Type B pancreatic cell (in vitro differentiated cells): ENCODE measurements at regions not wholly inside any gene's neighbourhood (a gene's known extent, or its start where the extent isn't known, plus 50 kb on each side); places are given as distances from the start of the nearest gene placed in this dataset.

ENCODE experiments used
- DNase-seq: peaks from one replicate; pipeline ENCODE4 v3.0.0; 2021; ENCODE audit warnings: mixed read lengths; ENCODE audit not compliant: unreplicated experiment; ENCODE audit errors: extremely low spot score
- H3K27ac Mint-ChIP-seq: 2 replicates; pipeline ENCODE4 v1.8.0; 2021; ENCODE audit warnings: mild to moderate bottlenecking, mixed read lengths
- H3K27me3 Mint-ChIP-seq: 2 replicates; pipeline ENCODE4 v1.8.0; 2021; ENCODE audit warnings: mixed read lengths
- H3K36me3 Mint-ChIP-seq: 2 replicates; pipeline ENCODE4 v1.8.0; 2021; ENCODE audit warnings: mixed read lengths
- H3K4me1 Mint-ChIP-seq: one replicate; pipeline ENCODE4 v1.8.0; 2021; ENCODE audit warnings: mixed read lengths; ENCODE audit not compliant: unreplicated experiment
- H3K4me3 Mint-ChIP-seq: 2 replicates; pipeline ENCODE4 v1.8.0; 2021; ENCODE audit warnings: mild to moderate bottlenecking, mixed read lengths
- H3K9me3 Mint-ChIP-seq: 2 replicates; pipeline ENCODE4 v1.8.0; 2021; ENCODE audit warnings: mixed read lengths
- TF ChIP-seq, protein P1 (sequence below): fragments of 200-600 bp; sonication (generic); conservative IDR thresholded peaks from 2 replicates; pipeline ENCODE4 v1.5.0; 2021; ENCODE audit warnings: antibody characterized with exemption, mild to moderate bottlenecking

DNA sequence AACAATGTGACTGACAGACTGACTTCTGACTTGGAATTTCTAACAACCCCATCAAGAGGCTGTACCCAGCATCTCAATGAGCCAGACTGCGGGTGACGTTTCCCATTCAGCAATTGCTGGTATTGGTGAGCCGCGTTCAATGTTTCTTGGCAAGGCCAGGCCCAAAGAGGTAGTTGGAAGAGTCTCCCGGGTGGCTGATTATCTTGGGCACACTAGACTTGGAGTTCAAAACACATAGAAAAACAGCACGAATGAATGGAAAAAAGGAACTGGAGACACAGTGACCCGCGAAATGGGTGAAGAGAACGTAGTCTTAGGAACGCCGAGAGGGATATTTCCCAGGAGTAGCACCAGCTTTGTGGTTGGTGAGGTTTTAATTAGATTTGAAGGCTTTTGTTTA is 81.1 kb upstream of the SLC22A11 start:
- H3K4me3 Mint-ChIP-seq = no peak overlapping the region
- H3K27me3 Mint-ChIP-seq = peaks cover 30% of the 10 kb centered on the region
- H3K27ac Mint-ChIP-seq = no peak overlapping the region
- peaks cover 5% of the 10 kb centered on the region for H3K9me3 Mint-ChIP-seq
- no peaks in the 10 kb centered on the region for H3K36me3 Mint-ChIP-seq
- no peaks in the 10 kb centered on the region for H3K4me1 Mint-ChIP-seq
- no peak for DNase-seq
- TF ChIP-seq, protein P1, sequence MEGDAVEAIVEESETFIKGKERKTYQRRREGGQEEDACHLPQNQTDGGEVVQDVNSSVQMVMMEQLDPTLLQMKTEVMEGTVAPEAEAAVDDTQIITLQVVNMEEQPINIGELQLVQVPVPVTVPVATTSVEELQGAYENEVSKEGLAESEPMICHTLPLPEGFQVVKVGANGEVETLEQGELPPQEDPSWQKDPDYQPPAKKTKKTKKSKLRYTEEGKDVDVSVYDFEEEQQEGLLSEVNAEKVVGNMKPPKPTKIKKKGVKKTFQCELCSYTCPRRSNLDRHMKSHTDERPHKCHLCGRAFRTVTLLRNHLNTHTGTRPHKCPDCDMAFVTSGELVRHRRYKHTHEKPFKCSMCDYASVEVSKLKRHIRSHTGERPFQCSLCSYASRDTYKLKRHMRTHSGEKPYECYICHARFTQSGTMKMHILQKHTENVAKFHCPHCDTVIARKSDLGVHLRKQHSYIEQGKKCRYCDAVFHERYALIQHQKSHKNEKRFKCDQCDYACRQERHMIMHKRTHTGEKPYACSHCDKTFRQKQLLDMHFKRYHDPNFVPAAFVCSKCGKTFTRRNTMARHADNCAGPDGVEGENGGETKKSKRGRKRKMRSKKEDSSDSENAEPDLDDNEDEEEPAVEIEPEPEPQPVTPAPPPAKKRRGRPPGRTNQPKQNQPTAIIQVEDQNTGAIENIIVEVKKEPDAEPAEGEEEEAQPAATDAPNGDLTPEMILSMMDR = no peak

DNA sequence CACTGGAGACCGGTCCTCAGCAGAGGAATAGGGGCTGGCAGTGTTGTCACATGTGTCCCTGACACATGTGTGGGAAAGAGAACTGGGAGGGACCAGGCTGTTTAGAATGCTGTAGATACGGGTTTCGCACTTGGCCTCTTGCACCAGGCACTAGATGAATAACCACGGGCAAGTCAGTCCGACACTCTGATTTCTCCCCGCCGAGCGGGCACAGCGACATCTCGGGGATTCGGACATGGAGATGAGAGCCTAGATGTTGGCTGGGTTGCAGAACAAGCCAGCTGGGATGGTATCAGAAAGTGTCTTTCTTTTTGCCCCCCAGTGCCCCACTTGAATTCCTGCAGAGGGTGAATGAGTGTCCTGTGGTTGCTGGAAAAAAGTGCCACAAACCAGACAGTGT is 80.6 kb upstream of the SLC22A11 start:
- TF ChIP-seq, protein P1 = no peak
- DNase-seq = no peak
- Mint-ChIP-seq H3K27ac (no peak overlapping the region), H3K9me3 (peaks cover 9% of the 10 kb centered on the region), H3K4me3 (no peak overlapping the region), H3K27me3 (peaks cover 34% of the 10 kb centered on the region), H3K4me1 (no peaks in the 10 kb centered on the region), H3K36me3 (no peaks in the 10 kb centered on the region)

DNA sequence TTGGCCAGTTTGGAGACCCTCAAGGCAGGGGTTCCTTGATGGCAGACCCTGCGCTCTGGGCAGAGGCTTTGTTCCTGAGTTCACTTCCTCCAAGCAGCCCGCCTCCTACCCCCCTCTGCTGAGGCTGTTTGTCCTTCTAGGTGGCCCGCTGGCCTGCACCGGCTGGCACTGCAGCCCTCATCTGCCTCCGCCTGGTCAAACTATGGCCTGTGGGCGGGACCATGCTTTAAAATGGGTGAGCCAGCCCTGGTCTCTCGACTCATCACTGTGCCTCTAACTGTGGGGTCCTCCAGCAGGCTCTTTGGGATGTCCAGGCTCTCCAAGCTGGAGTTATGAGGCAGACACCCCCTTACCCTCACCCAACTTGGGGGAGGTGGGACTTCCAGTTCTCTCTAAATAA is 78.9 kb upstream of the SLC22A11 start:
- H3K36me3 Mint-ChIP-seq = no peaks in the 10 kb centered on the region
- TF ChIP-seq, protein P1 = no peak
- H3K4me1 Mint-ChIP-seq = no peaks in the 10 kb centered on the region
- no peak for DNase-seq
- peaks cover 30% of the 10 kb centered on the region for H3K27me3 Mint-ChIP-seq
- H3K9me3 Mint-ChIP-seq = peaks cover 4% of the 10 kb centered on the region
- H3K27ac Mint-ChIP-seq = no peak overlapping the region
- H3K4me3 Mint-ChIP-seq = no peak overlapping the region

DNA sequence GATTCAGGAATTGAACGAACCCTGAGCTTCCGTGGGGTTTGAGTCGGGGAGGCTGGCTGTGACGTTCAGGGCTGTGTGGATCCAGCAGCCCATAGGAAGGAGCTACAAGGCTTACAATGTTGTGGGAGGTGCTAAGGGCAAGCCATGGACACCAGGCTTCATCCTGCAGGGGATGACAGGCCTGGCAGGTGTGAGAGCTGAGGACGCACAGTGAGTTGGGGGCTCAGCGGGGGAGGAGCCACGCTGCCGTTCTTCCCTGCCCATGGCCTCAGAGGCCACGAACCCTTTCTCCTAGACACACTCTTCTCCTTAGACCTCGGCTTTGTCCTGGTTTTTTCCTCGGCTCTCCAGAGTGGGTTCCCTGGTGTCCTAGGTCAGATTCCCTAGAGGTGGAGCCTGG is 78.1 kb upstream of the SLC22A11 start:
- Mint-ChIP-seq H3K36me3 (no peaks in the 10 kb centered on the region), H3K4me1 (no peaks in the 10 kb centered on the region), H3K9me3 (peaks cover 4% of the 10 kb centered on the region), H3K27me3 (peaks cover 31% of the 10 kb centered on the region), H3K4me3 (no peak overlapping the region), H3K27ac (no peak overlapping the region)
- DNase-seq = no peak
- TF ChIP-seq, protein P1 = no peak

DNA sequence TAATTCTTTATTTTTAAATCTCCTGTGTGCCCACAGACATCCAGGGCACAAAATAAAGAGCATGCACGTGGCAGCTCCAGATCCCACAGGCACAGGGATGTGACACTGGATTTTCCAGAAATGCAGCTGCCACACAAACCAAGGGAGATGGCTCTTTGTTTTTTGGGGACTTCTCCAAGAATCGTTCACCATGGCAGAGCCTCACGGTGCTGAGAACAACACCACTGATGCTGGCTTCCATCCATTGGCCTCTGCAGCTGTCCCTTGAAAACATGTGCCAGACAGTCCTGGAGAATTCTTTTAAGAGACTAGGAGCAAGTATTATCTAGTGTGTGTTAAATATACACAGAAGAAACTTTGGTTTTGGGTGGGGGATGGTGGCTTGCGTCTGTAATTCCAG is 73.2 kb upstream of the SLC22A11 start:
- Mint-ChIP-seq H3K27me3 (peaks cover 36% of the 10 kb centered on the region), H3K36me3 (no peaks in the 10 kb centered on the region), H3K4me3 (no peak overlapping the region), H3K4me1 (no peaks in the 10 kb centered on the region), H3K27ac (no peak overlapping the region), H3K9me3 (peaks cover 4% of the 10 kb centered on the region)
- TF ChIP-seq, protein P1 = no peak
- no peak for DNase-seq
